NT2/D1 (cell line): ENCODE measurements at regions not wholly inside any gene's neighbourhood (a gene's known extent, or its start where the extent isn't known, plus 50 kb on each side); places are given as distances from the start of the nearest gene placed in this dataset.

Experiments used
- SUZ12 ChIP-seq: IDR thresholded peaks from 2 replicates; pipeline ENCODE4 v1.6.1; 2011; ENCODE audit not compliant: insufficient read length, insufficient read depth; ENCODE audit errors: extremely low read depth
- YY1 ChIP-seq: IDR thresholded peaks from 2 replicates; pipeline ENCODE4 v1.6.1; 2011; ENCODE audit not compliant: insufficient read length, insufficient read depth
- ZNF274 ChIP-seq: IDR thresholded peaks from 2 replicates; pipeline ENCODE4 v1.6.1; 2011; ENCODE audit warnings: mild to moderate bottlenecking, low read depth, low read length

DNA sequence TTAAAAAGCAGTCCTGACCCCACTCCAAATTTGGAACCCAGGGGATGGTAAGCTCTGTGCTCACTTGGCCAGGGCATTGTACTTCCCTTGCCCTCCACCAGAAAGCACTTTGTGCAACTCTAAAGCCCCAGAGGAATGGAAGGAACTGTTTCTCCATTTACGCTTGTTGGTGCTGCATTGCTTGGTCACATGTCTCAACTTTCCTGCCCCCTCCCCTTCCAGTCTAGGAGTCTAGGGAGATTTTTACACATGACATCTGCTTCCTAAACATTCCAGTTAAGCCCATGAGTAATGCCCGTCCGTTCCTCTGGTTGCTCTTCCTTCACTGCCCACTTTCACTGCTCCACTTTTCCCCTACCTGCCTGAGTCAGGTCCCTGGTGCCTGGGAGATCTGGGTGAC, 92.6 kb upstream of the MAP1LC3B2 start:
- no peak for TF ChIP-seq ZNF274
- TF ChIP-seq YY1, result no peak
- no peak for TF ChIP-seq SUZ12
